ENCODE measurements at regions not wholly inside any gene's neighbourhood (a gene's known extent, or its start where the extent isn't known, plus 50 kb on each side); places are given as distances from the start of the nearest gene placed in this dataset.

DNA sequence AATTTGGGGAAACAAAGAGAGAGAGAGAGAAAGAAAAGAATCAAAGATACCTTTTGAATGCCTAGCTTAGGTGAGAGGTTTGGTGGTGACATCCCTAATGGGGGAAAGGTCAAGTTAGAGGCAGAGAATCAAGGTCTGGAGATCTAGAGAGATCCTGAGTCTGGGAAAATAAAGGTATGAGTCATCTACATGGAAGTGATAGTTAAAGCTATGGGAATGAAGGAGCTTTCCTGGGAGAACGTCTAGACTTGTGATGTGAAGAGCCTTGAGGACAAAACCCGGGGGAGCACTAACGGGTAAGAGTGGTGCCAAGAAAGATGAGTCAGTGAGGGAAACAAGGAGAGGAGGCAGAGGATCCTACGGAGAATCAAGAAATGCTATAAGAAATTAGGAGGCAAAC is 110.8 kb upstream of the RUNX1 start:
- TF ChIP-seq, protein P1, sequence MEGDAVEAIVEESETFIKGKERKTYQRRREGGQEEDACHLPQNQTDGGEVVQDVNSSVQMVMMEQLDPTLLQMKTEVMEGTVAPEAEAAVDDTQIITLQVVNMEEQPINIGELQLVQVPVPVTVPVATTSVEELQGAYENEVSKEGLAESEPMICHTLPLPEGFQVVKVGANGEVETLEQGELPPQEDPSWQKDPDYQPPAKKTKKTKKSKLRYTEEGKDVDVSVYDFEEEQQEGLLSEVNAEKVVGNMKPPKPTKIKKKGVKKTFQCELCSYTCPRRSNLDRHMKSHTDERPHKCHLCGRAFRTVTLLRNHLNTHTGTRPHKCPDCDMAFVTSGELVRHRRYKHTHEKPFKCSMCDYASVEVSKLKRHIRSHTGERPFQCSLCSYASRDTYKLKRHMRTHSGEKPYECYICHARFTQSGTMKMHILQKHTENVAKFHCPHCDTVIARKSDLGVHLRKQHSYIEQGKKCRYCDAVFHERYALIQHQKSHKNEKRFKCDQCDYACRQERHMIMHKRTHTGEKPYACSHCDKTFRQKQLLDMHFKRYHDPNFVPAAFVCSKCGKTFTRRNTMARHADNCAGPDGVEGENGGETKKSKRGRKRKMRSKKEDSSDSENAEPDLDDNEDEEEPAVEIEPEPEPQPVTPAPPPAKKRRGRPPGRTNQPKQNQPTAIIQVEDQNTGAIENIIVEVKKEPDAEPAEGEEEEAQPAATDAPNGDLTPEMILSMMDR (tag by site-specific recombination; IDR thresholded peaks at IDR 0.05) = no peak
- TF ChIP-seq ZNF302 (tag by site-specific recombination; IDR thresholded peaks at IDR 0.05; ENCODE audit: low read depth) (no peak), ZNF629 (tag by site-specific recombination; IDR thresholded peaks at IDR 0.05) (no peak), ZNF501 (tag by site-specific recombination; IDR thresholded peaks at IDR 0.05) (no peak), ZNF266 (tag by site-specific recombination; IDR thresholded peaks at IDR 0.05; ENCODE audit: low read depth) (no peak), ZNF169 (tag by site-specific recombination; IDR thresholded peaks at IDR 0.05) (no peak), ZNF146 (tag by site-specific recombination; IDR thresholded peaks at IDR 0.05) (no peak), ZNF138 (tag by site-specific recombination; IDR thresholded peaks at IDR 0.05; ENCODE audit: borderline replicate concordance) (no peak), ZNF133 (tag by site-specific recombination; IDR thresholded peaks at IDR 0.05) (no peak), ZNF670 (tag by site-specific recombination; IDR thresholded peaks at IDR 0.05; ENCODE audit: low read depth) (no peak)
- TF ChIP-seq, protein P2, sequence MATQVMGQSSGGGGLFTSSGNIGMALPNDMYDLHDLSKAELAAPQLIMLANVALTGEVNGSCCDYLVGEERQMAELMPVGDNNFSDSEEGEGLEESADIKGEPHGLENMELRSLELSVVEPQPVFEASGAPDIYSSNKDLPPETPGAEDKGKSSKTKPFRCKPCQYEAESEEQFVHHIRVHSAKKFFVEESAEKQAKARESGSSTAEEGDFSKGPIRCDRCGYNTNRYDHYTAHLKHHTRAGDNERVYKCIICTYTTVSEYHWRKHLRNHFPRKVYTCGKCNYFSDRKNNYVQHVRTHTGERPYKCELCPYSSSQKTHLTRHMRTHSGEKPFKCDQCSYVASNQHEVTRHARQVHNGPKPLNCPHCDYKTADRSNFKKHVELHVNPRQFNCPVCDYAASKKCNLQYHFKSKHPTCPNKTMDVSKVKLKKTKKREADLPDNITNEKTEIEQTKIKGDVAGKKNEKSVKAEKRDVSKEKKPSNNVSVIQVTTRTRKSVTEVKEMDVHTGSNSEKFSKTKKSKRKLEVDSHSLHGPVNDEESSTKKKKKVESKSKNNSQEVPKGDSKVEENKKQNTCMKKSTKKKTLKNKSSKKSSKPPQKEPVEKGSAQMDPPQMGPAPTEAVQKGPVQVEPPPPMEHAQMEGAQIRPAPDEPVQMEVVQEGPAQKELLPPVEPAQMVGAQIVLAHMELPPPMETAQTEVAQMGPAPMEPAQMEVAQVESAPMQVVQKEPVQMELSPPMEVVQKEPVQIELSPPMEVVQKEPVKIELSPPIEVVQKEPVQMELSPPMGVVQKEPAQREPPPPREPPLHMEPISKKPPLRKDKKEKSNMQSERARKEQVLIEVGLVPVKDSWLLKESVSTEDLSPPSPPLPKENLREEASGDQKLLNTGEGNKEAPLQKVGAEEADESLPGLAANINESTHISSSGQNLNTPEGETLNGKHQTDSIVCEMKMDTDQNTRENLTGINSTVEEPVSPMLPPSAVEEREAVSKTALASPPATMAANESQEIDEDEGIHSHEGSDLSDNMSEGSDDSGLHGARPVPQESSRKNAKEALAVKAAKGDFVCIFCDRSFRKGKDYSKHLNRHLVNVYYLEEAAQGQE (tag by site-specific recombination; IDR thresholded peaks at IDR 0.05) = no peak
- TF ChIP-seq, protein P3, sequence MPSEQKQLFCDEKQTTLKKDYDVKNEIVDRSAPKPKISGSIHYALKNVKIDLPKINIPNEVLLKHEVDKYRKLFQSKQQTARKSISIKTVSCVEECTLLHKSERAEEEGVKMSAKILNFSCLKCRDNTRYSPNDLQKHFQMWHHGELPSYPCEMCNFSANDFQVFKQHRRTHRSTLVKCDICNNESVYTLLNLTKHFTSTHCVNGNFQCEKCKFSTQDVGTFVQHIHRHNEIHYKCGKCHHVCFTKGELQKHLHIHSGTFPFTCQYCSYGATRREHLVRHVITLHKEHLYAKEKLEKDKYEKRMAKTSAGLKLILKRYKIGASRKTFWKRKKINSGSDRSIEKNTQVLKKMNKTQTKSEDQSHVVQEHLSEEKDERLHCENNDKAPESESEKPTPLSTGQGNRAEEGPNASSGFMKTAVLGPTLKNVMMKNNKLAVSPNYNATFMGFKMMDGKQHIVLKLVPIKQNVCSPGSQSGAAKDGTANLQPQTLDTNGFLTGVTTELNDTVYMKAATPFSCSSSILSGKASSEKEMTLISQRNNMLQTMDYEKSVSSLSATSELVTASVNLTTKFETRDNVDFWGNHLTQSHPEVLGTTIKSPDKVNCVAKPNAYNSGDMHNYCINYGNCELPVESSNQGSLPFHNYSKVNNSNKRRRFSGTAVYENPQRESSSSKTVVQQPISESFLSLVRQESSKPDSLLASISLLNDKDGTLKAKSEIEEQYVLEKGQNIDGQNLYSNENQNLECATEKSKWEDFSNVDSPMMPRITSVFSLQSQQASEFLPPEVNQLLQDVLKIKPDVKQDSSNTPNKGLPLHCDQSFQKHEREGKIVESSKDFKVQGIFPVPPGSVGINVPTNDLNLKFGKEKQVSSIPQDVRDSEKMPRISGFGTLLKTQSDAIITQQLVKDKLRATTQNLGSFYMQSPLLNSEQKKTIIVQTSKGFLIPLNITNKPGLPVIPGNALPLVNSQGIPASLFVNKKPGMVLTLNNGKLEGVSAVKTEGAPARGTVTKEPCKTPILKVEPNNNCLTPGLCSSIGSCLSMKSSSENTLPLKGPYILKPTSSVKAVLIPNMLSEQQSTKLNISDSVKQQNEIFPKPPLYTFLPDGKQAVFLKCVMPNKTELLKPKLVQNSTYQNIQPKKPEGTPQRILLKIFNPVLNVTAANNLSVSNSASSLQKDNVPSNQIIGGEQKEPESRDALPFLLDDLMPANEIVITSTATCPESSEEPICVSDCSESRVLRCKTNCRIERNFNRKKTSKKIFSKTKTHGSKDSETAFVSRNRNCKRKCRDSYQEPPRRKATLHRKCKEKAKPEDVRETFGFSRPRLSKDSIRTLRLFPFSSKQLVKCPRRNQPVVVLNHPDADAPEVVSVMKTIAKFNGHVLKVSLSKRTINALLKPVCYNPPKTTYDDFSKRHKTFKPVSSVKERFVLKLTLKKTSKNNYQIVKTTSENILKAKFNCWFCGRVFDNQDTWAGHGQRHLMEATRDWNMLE (tag by site-specific recombination; conservative IDR thresholded peaks at IDR 0.05; ENCODE audit: low read depth) = no peak
- TF ChIP-seq, protein P4, sequence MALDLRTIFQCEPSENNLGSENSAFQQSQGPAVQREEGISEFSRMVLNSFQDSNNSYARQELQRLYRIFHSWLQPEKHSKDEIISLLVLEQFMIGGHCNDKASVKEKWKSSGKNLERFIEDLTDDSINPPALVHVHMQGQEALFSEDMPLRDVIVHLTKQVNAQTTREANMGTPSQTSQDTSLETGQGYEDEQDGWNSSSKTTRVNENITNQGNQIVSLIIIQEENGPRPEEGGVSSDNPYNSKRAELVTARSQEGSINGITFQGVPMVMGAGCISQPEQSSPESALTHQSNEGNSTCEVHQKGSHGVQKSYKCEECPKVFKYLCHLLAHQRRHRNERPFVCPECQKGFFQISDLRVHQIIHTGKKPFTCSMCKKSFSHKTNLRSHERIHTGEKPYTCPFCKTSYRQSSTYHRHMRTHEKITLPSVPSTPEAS (tag by site-specific recombination; IDR thresholded peaks at IDR 0.05) = no peak

Data from HEK293 (cell line).